IMR-90 (cell line): ENCODE measurements at regions not wholly inside any gene's neighbourhood (a gene's known extent, or its start where the extent isn't known, plus 50 kb on each side); places are given as distances from the start of the nearest gene placed in this dataset.

Experiments
- CHD1 ChIP-seq: IDR thresholded peaks from 2 replicates; pipeline ENCODE4 v1.6.1; 2012; ENCODE audit warnings: low read depth, low read length, improper control_type of control experiment
- CTCF ChIP-seq: conservative IDR thresholded peaks from 2 replicates; pipeline ENCODE4 v1.5.1; 2012; ENCODE audit warnings: mild to moderate bottlenecking, low read depth, low read length, improper control_type of control experiment

GRCh38 chr11:115889712-115890111 lies 385.5 kb upstream of the CADM1 start:
- no peak for TF ChIP-seq CTCF
- no peak for TF ChIP-seq CHD1
